CD4-positive, alpha-beta T cell treated with Interleukin-4 for 4 hours (primary cell): ENCODE measurements at regions not wholly inside any gene's neighbourhood (a gene's known extent, or its start where the extent isn't known, plus 50 kb on each side); places are given as distances from the start of the nearest gene placed in this dataset.

ENCODE experiments used
- DNase-seq: peaks from one replicate; pipeline ENCODE4 v3.0.0-alpha.2; 2020

DNA sequence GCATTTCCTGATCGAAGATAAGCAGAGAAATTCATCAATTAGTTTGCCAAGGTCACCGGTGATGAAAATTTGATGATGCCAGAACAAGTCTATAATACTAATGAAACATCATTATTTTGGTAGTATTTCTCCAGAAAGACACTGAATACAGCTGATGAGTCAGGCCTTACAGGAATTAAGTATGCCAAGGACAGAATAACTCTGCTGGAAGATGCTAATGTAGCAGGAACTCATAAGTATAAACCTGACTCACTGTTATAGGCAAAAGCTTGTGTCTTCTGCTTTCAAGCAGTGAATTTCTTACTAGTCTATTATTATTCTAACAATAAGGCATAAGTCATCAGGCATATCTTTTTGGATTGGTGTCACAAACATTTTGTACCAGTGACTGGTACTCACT is 1825.1 kb upstream of the IGFBP7 start:
- no peak for DNase-seq

DNA sequence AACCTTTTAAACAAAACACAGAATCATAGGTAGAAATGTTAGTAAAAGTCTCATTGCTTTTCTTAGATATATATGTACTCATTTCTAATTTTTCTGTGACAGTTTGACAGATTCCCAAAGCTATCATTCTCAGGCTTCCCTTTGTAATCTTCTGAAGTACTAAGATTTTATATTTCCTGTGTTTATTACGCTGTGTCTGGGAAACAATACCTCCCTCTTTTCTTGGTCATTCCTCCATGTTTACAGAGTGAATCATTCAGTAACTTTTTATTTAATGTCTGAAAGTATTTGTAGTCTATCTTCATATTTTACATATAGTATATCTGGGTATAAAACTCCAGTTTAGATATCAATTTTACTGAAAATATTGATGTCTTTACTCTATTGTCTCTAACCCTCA is 1826.3 kb upstream of the IGFBP7 start:
- no peak for DNase-seq

DNA sequence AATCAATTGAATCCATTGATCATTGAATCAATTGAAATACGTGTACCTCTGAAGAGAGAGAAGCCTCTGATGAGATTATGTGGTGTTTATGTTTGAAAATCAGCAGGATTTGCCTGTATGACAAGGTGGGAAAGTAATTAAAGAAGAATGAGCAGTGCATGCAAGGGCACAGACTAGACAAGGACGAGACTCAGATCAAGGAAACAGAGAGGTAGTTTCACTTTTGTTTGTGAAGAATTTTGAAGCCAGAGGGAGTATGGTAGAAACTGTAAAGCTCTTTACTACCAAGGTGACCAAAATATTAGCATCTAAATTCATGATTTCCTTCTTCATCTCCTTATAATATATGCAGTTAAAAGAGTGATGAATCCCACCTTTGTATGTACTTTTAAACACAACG is 1830.0 kb upstream of the IGFBP7 start:
- no peak for DNase-seq

DNA sequence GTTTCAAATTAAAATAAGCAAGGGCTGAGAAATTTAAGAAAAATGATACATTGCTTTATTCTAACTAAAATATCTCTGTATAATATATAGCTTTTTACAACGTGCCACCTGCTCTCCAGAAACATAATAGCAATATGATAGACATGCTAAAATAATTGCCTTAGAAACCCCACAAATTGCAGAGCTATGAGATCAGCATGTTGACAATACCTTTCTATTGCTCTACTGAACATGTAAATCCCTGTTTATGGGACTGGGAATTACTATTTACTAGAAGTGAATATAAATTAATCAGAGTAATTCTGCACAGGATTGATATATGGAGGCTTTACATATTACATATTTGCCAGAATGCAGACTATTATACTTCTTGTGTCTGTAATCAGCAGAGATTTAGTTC is 1831.1 kb upstream of the IGFBP7 start:
- no peak for DNase-seq

DNA sequence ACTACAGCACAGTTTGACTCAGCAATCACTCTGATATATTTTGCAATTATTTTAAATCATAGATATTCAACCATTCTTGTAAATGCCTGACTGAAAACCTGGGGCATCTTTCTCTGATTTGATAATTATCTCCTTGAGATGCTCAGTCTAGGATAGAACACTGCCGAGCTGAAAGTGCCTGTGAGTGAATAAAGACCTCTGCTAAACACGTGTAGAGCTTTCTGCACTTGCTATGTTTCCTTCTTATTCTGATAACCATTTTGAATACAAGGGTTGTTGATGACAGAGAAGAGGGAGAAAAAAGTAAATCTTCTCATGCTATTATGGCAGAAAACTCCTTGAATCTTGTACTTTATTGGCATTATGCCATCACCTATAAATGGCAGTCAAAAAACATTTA is 1843.4 kb upstream of the IGFBP7 start:
- no peak for DNase-seq

DNA sequence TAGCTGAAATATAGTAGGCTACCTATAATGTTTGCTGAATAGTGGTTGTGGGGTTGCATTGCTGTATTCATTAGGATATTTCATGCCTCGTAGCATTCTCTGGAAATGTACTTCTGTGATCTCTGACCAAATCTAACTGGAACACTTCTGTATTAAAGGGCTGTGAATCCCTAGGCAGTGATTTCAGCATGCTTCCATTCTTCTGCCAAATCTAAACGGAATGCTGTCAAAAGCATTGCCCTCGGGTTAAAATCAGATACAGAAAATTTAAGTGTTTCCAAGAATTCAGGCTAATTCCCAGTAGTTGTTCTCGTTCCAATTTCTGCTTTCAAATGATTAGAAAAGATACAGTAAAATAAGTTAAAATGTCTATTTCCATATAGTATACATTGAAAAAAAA is 1847.5 kb upstream of the IGFBP7 start:
- DNase-seq: no peak

DNA sequence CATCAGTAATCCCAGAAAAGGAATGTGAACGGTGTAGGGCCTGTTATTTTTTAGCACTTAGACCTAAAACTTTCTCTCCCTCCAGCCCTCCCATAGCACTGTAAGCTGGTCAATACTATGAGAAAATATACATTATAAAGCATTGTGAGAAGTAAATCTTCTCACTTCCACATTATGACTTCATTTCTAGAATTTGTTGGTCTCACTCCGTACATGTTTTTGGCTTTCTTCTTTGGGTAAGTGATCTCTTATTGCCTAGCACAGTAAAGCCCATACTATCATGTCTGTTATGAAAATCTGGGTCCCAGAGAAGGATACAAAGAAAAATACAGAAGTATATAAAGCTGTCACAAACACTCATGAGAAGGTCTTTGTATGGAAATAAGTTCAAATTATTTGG is 1851.1 kb upstream of the IGFBP7 start:
- DNase-seq: no peak

DNA sequence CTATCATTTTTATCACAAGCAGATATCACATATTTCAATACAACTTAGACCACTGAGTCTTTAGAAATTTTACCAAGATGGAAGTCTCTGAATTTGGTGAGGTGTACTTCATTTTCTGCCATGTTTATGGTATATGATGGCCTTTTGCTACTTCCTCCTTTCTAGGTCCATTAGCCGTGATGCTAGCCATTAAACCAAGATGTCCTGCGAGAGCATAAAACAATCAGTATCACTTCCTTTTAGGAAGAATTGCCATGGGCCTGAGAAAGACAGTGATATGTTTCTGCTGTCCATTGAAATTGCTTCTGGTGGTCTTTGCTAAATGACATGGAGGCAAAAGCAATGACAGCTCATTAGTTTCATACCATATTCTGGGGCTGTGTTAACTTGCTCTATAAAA is 1851.7 kb upstream of the IGFBP7 start:
- DNase-seq: no peak

DNA sequence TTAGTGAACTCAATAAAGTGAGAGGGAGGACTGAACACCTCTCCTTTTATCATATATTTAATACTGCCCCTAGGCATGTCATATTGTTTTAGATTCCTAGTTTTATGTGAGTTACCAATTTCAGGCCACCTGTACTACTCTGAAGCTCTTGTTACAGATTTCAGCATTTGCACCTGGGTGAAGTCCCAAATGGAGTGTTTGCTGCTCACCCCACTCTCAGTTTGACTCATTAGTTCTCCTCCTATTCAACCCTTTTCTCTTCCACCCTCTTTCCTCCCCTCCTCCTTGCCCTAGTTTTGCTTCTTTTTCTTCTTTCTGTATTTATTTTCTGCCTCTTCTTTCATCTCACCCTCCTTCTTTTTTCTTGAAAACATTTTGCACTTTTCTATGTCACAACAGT is 1852.2 kb upstream of the IGFBP7 start:
- DNase-seq: no peak

DNA sequence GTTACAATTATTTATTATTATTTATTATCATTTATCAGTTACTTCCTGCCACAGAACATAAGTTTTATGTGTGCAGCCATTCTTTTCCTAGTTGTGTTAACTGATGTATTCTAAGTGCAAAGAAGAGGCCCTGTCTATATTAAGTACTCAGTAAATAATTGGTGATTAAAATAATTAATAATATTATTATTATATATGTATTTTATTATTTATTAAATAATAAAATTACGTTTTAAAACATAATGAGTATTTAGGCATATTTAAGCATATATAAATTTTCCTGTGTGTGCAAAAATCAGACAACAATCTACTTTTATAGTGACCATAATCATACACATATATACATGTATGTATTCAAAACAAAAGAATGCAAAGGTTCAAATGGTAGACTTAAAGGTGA is 1871.6 kb upstream of the IGFBP7 start:
- no peak for DNase-seq

DNA sequence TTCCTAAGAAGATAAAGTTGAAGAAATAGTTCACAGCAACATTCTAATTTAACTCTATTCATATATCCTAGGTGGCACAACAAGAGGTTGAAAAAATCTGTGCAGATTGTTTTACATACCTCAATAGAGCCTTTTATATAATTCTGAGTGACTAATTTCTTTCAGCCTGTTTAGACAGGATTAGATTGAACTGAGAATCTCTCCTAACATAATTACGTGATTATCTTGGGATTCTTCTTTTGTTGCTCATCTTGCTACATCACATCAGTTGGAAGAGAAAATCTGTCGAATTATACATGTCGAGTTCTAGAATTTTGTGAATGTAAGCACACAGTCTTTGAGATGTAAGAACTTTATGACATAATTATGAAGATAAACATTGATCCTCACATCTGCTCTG is 1873.7 kb upstream of the IGFBP7 start:
- DNase-seq: no peak

DNA sequence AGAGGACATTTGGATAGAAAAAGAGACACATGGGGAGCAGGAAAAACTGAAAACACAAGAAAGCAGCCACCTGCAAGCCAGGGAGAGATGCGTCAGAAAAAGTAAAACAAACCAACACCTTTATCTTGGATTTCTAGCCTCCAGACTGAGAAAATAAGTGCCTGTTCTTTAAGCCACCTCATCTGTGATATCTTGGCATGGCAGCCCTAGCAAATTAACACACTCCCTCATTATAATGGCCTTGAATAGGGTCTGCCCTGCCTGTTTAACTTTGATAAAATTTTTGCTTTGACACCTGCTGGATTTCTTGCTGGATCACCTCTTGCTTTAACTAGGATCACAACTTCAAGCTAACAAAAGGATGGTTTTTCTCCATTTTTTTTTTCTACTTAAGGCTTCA is 1892.0 kb upstream of the IGFBP7 start:
- DNase-seq: no peak

DNA sequence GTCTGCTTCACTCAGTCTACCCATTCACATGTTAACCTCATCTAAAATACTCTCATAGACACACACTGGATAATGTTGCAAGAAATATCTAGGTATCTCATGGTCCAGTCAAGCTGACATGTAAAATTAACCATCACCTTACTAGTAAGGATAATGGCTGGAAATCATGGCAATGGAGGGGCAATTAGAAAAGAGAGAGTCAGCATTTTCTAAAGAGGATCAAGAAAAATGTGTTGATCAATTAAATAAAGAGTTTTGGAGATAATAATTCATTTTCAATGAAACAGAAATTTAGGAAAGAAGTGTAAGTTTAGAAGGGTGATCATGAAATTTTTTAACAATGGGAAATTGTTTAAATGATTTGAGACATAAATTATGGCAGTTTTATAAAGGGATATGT is 1914.1 kb upstream of the IGFBP7 start:
- DNase-seq: no peak

DNA sequence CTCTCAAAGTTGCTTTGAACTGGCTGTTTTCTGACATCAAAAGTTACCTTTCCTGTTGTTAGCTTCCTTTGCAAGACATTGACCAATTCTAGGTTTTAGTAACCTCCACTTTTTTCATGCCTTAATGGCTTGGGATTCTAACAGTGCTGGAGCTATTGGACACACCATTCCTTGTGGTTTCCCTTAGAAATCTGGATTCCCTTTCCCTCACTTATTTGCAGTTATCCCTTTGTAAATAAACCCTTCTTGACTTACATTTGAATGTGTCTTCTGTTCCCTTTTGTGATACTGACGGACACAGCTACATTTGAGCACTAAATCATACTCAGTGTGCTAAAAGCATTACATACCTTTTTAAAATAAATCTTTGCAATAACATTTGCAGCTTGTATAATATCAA is 1927.6 kb upstream of the IGFBP7 start:
- DNase-seq: no peak

DNA sequence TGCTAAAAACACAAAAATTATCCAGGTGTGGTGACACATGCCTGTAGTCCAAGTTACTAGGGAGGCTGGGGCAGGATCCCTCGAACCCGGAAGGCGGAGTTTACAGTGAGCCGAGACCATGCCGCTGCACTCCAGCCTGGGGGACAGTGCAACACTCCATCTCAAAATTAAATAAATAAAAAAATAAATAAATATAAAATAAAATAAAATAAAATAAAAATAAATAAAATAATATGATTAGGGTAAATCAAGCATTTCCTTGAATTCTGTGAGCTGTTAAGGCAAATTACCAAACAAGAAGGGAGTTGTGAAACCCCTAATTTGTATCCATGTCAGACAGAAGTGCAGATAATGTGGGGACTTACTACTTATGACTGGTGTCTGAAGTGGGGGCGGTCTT is 1928.9 kb upstream of the IGFBP7 start:
- DNase-seq: no peak

DNA sequence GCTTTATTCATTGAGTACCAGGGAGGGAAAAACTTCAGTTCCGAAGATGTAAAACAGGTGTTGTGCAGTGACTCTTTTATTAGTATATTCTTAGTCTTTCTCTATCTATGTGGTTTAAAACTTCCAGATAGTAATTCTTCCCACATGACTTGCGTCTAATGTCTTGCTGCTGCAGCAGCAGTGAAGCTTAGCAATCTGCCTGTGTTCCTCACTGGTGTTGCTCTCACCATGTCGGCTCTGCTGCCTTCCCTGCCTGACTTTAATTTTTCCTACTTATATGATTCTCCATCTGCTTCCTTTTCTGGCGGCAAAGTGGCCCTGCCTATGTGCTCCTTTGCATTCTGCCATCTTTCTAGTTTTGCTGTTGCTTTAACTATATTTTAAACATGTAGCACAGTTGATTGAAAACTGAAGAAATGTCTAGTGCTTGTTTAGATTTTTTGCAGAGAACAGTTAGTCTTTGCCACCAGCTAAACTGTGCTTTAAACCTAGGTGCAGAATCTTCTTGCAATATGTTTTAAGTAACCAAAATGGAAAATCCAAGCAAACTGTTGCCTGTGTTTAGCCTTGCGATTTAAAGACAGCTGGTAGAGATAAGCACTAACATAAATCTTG is 1934.2 kb upstream of the IGFBP7 start:
- DNase-seq: no peak

DNA sequence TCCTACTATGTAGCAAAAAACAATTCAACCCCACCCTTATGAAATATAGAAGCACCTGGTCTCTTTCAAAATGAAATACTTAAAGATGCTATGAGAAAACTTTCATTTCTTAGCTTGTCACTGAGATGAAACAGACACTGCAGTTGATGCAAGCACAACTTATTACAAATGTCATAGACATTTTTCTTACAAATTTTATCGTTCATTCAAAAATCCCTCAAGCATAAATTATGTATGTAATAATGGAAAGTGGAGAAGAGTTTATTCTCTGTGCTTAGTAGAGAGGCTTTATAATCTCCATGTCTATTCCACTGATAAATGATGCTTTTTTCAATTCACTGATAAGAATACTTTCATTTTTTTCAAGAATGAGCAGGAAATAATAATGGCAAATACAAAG is 1943.9 kb upstream of the IGFBP7 start:
- DNase-seq: no peak

DNA sequence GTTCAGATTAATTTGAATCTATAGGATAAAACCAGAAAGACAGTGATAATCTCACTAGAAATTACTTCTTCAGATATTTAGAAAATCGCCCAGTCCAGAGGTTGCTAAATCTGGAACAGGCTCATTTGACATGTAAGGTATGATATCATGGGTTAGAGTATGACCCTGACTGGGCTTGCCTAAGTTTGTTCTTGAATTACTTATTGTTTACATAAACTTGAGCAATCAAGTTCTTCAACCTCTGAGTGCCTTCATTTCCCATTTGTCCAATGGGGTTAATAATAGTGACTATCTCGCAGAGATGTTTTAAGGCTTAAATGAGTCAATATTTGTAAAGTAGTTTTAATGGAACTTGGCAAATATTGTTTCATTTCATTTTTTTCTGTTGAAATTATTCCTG is 1947.6 kb upstream of the IGFBP7 start:
- no peak for DNase-seq

DNA sequence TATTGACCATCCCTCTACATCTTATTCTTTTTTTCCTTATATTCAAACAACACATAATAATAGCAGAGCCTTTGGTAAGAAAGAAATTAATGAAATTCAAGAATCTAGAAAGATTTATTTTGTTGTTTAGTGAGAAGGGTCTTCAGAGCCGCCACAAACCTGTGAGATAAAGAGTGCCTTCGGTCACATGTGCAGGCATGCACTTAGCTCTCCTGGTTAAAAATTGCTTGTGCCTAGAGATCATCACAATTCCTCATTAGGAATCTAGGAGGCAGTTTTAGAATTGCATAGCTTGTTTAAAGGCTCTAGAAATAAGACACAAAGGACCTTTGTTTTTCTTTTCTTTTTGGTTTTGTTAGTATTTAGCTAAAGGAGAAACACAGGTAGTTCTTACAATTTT is 1948.4 kb upstream of the IGFBP7 start:
- DNase-seq: no peak

DNA sequence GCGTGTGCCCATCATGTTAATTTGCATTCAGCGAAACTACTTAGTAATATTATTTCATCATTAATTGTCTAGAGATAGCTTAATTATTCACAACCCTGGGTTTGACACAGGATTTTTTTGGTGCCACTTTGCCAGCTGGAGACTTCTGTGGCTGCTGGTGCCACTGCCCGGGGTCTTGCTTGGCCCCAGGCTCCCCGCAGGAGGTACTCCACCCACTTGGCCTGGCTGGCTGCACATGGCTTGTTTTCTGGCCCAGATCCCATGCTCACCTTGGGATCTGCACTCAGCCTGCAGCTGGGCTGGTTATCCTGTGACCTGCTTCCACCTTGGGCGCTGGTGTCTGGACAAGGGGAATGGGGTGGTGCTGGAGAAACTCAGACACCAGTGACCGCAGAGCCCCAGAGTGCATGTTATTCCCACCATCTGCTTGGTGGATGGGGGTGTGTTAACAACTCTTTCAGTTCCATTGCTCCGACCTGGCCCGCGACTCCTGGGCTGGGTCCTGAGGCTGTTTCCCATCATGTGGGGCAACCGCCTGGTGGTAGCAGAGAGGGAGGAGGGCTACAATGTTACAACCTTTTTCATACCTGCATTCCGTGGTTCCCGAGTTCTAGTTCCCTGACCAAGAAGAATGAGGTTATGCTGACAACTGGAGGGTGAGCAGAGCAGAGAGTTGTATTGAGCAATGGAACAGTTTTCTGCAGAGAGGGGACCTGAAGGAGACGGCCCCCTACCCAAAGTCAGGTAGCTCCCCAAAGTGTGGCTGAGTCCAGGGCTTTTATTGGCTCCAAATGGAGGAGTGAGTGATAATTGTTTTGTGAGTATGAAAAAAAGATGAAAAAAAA is 1950.0 kb upstream of the IGFBP7 start:
- DNase-seq: no peak

DNA sequence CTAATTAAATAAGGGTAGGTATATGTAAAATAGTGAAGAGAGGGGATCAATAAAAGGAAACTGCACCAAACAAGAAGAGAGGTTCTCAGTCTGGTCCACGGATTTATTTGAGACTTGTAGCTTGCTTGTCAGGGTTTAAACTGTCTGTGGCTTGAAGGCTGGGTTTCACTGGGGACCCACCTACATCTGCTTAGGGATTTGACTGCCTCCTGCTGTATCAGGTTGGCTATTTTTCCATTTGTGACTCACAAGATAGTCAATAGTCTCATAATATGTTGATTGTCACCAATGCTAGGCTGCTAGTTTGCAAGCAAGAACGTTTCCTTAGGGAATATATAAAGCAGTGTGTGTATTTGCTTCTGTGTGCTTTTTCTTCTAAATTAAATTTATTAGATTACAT is 1950.7 kb upstream of the IGFBP7 start:
- no peak for DNase-seq

DNA sequence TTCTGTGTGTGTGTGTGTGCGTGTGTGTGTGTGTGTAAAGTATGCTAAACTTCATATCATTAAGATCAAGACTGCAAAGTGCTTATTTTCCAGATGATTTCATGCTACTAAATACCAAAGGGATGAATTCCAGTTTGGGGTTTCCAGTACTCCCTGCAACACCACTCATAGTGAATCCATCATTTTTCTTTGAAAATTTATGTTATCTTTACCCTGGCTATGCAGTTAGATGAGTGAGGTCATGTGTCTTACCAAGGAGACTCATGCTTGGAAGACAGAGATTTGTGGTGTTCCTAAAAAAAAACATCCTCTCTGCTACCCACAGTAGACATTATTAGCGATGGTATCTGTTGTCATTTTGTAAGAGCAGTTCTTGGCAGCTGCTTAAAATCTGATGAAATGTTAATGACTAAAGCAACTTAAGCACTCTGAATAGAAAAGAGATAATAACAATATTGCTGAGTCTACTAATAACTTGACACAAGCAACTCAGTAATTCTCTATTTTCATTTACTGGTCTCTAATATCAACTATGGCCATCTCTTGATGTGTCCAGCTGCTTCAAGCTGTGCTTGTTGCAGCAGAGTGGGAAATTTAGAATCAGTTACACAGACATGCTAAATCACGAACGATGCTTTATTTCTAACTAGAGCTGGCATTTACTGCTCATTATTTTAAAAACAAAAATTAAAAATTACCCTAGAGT is 1953.0 kb upstream of the IGFBP7 start:
- DNase-seq: no peak

DNA sequence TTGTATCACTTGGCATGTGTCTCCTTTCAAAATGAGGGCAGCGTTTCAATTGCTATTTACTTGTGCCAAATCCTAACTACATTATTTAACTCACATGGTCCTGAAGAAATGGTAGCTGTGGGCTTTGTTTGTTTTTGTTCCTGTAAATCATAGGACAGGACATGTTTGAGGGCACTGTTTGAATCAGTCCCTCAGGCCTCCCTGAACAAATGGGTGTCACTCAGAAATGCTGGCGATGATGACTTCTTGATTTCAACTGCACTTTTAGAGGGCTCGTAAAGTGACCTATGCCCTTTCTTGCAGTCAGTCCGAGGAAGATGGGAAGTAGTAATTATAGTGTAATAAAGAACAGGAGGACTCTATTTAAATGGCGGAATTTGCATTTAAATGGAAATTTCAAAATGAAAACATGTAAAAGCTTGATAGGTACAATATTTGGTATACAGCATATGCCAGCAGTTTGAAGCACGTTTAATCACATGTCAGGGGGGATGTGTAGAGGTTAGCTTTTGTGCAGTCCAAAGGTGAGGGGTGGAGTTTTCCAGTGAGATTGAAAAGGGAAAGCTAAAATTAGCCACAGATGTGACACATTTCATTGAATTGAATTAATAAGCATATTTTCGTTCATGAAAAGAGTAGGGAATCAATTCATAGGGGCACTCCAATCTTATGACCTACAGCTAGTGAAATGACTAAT is 1958.7 kb upstream of the IGFBP7 start:
- no peak for DNase-seq

DNA sequence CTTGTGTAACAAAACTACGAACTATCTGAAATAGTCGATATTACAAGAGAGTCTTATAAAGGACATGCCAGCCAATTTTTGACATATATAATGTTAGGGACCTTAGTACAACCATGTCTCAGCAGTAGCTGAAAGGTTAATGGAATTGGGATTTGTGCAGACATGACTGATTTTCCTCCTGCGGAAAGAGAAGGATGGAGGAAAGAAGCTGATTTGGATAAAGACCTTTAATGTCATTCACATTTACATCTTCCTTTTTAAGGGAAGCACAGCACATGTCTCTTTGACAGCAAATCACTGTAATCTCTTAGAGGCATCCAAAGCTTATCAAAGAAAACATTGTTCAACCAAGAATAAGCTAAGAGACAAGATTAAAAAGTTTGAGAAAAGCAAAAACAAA is 1976.2 kb upstream of the IGFBP7 start:
- no peak for DNase-seq
